ENCODE measurements at regions not wholly inside any gene's neighbourhood (a gene's known extent, or its start where the extent isn't known, plus 50 kb on each side); places are given as distances from the start of the nearest gene placed in this dataset.

- TF ChIP-seq, protein P1, sequence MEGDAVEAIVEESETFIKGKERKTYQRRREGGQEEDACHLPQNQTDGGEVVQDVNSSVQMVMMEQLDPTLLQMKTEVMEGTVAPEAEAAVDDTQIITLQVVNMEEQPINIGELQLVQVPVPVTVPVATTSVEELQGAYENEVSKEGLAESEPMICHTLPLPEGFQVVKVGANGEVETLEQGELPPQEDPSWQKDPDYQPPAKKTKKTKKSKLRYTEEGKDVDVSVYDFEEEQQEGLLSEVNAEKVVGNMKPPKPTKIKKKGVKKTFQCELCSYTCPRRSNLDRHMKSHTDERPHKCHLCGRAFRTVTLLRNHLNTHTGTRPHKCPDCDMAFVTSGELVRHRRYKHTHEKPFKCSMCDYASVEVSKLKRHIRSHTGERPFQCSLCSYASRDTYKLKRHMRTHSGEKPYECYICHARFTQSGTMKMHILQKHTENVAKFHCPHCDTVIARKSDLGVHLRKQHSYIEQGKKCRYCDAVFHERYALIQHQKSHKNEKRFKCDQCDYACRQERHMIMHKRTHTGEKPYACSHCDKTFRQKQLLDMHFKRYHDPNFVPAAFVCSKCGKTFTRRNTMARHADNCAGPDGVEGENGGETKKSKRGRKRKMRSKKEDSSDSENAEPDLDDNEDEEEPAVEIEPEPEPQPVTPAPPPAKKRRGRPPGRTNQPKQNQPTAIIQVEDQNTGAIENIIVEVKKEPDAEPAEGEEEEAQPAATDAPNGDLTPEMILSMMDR (IDR thresholded peaks at IDR 0.05), result no peak
- no peak for TF ChIP-seq POLR2A (IDR thresholded peaks at IDR 0.05)
Observed at GRCh38 chrX:40950546-40950945, 134.7 kb upstream of the USP9X start.

Data from thyroid gland (tissue), 4 donors.